A673 (cell line): ENCODE measurements at regions not wholly inside any gene's neighbourhood (a gene's known extent, or its start where the extent isn't known, plus 50 kb on each side); places are given as distances from the start of the nearest gene placed in this dataset.

ENCODE experiments used
- EZH2 ChIP-seq: fragments of 200-600 bp; sonication (generic); IDR thresholded peaks from 2 replicates; pipeline ENCODE4 v1.6.1; 2017; ENCODE audit warnings: borderline replicate concordance, low read depth, mild to moderate bottlenecking, mixed read lengths, antibody characterized with exemption, low read length; ENCODE audit not compliant: poor library complexity, severe bottlenecking
- TF ChIP-seq, protein P1 (sequence below): fragments of 300-800, 200-600 bp; sonication (generic); conservative IDR thresholded peaks from 2 replicates; pipeline ENCODE4 v1.5.1; 2017; ENCODE audit warnings: low read depth, mild to moderate bottlenecking, antibody characterized with exemption, low read length, moderate library complexity, mixed read lengths

DNA sequence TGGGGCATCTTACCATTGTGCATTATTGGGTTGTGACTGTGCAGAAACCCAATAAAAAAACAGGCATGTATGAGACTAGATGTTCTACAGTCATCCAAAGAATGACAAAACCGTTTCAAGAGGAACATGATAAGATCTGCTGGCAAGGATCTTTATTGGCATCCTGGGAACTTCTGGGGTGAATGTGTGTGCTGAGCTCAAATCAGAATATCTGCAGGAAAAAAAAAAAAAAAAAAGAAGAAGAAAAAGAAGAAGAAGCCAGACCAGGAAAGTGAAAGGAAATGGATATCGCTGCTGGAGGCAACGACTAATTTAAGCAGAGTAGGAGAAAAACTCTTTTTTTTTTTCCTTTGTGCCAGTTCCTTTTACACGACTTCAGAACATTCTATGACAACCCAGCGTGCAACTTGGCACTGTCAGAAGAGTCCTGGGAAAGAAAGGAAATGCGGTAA lies 484.2 kb upstream of the BOD1L1 start:
- TF ChIP-seq, protein P1, sequence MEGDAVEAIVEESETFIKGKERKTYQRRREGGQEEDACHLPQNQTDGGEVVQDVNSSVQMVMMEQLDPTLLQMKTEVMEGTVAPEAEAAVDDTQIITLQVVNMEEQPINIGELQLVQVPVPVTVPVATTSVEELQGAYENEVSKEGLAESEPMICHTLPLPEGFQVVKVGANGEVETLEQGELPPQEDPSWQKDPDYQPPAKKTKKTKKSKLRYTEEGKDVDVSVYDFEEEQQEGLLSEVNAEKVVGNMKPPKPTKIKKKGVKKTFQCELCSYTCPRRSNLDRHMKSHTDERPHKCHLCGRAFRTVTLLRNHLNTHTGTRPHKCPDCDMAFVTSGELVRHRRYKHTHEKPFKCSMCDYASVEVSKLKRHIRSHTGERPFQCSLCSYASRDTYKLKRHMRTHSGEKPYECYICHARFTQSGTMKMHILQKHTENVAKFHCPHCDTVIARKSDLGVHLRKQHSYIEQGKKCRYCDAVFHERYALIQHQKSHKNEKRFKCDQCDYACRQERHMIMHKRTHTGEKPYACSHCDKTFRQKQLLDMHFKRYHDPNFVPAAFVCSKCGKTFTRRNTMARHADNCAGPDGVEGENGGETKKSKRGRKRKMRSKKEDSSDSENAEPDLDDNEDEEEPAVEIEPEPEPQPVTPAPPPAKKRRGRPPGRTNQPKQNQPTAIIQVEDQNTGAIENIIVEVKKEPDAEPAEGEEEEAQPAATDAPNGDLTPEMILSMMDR, result no peak
- TF ChIP-seq EZH2, result no peak
